Peyer's patch (tissue), 4 donors: ENCODE measurements at regions not wholly inside any gene's neighbourhood (a gene's known extent, or its start where the extent isn't known, plus 50 kb on each side); places are given as distances from the start of the nearest gene placed in this dataset.

Source experiments
- CTCF ChIP-seq, 6 experiments: fragments of 450-650 bp in 4 of 6; fragments of 200-600 bp in 2 of 6; sonication (generic) in 1 of 6; IDR thresholded peaks; one replicate each; pipeline ENCODE4 v1.5.1; 2017 to 2019; ENCODE audit warnings: antibody characterized with exemption in 6 of 6, mild to moderate bottlenecking in 3 of 6, moderate library complexity in 1 of 6
- POLR2A ChIP-seq, 2 donors: fragments of 450-650 bp; IDR thresholded peaks; one replicate each; pipeline ENCODE4 v1.5.1; 2017; ENCODE audit warnings: antibody characterized with exemption in 2 of 2, mild to moderate bottlenecking in 2 of 2, moderate library complexity in 2 of 2

- TF ChIP-seq CTCF (IDR thresholded peaks at IDR 0.05) (no peak), POLR2A (IDR thresholded peaks at IDR 0.05) (no peak)
These were observed 773.7 kb downstream of the BCL11B start for GRCh38 chr14:98498019-98498885.
